HEK293T (cell line): ENCODE measurements at regions not wholly inside any gene's neighbourhood (a gene's known extent, or its start where the extent isn't known, plus 50 kb on each side); places are given as distances from the start of the nearest gene placed in this dataset.

Experiments
- ARNT ChIP-seq: fragments of 450-650 bp; IDR thresholded peaks from 2 replicates; pipeline ENCODE4 v1.6.1; 2017; ENCODE audit warnings: mild to moderate bottlenecking
- BHLHE40 ChIP-seq: fragments of 450-650 bp; IDR thresholded peaks from 2 replicates; pipeline ENCODE4 v1.6.1; 2016; ENCODE audit warnings: mild to moderate bottlenecking, moderate library complexity, borderline replicate concordance
- FOXK2 ChIP-seq: fragments of 450-650 bp; IDR thresholded peaks from 2 replicates; pipeline ENCODE4 v1.6.1; 2016; ENCODE audit warnings: mild to moderate bottlenecking
- FOXM1 ChIP-seq: fragments of 450-650 bp; IDR thresholded peaks from 2 replicates; pipeline ENCODE4 v1.6.1; 2017; ENCODE audit warnings: mild to moderate bottlenecking, borderline replicate concordance
- HDGF ChIP-seq: fragments of 450-650 bp; IDR thresholded peaks from 2 replicates; pipeline ENCODE4 v1.6.1; 2017; ENCODE audit warnings: antibody characterized with exemption, borderline replicate concordance
- TARDBP ChIP-seq: fragments of 450-650 bp; IDR thresholded peaks from 2 replicates; pipeline ENCODE4 v1.6.1; 2016
- TF ChIP-seq, protein P1 (sequence below): fragments of 450-650 bp; IDR thresholded peaks from 2 replicates; pipeline ENCODE4 v1.6.1; 2016

GRCh38 chr17:5871666-5872065 is 198.5 kb upstream of the WSCD1 start:
- TF ChIP-seq, protein P1, sequence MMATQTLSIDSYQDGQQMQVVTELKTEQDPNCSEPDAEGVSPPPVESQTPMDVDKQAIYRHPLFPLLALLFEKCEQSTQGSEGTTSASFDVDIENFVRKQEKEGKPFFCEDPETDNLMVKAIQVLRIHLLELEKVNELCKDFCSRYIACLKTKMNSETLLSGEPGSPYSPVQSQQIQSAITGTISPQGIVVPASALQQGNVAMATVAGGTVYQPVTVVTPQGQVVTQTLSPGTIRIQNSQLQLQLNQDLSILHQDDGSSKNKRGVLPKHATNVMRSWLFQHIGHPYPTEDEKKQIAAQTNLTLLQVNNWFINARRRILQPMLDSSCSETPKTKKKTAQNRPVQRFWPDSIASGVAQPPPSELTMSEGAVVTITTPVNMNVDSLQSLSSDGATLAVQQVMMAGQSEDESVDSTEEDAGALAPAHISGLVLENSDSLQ, result no peak
- TF ChIP-seq FOXM1 (no peak), TARDBP (no peak), ARNT (no peak), HDGF (no peak), BHLHE40 (no peak), FOXK2 (no peak)
